Fibroblast of pulmonary artery (primary cell): ENCODE measurements at regions not wholly inside any gene's neighbourhood (a gene's known extent, or its start where the extent isn't known, plus 50 kb on each side); places are given as distances from the start of the nearest gene placed in this dataset.

Experiments used
- DNase-seq: peaks from one replicate; pipeline ENCODE4 v3.0.0-alpha.2; 2010; ENCODE audit warnings: low read depth
- H3K4me3 ChIP-seq: replicated peaks from 2 replicates; pipeline ENCODE4 v1.5.1; 2011; ENCODE audit warnings: low read depth, mild to moderate bottlenecking, control low read depth, low read length, moderate library complexity
- CTCF ChIP-seq: IDR thresholded peaks from 2 replicates; pipeline ENCODE4 v1.5.1; 2011; ENCODE audit warnings: mild to moderate bottlenecking, control low read depth, low read length, inconsistent platforms; ENCODE audit errors: missing control alignments

GRCh38 chr4:153970169-153970568, 181.3 kb upstream of the SFRP2 start:
- TF ChIP-seq CTCF = no peak
- no peak overlapping the region for H3K4me3 ChIP-seq
- DNase-seq = no peak

DNA sequence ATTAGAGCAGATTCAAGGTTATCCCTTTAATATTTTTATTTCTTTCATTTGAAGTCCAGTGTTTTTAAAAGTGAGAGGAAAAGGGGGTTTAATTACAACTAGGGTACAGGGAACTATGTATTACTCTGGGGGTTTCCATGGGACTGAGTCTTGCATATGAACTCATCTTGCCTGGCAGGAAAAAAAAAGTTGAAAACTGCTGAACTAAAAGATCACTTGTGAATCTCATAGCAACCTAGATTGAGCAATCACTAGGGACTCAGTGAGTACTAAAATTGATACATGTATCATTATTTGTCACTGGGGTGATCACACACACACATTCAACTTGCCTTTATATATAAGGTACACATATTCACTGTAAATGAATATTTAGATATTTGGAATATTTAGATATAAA, 180.7 kb upstream of the SFRP2 start:
- DNase-seq = no peak
- TF ChIP-seq CTCF = no peak
- H3K4me3 ChIP-seq = no peak overlapping the region

DNA sequence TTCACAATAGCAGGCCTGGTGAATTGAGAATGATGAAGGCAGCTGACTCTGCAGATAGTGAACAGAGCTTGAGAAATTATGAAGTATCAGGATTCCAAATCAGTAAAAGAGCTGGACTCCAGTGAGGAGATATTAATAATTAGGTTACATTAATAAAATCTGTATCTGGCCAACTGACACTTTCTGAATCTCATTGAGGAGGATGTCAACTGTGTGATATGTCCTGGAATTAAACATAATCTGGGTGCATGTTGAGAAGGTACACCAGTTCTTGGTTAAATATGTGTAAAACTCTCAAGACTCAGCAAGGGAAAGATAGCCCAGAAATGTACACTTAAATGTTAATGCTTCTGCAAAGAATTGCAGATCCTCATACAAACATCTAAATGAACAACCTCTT, 177.8 kb upstream of the SFRP2 start:
- DNase-seq = no peak
- no peak for TF ChIP-seq CTCF
- H3K4me3 ChIP-seq = no peak overlapping the region

- no peak for TF ChIP-seq CTCF
- no peak for DNase-seq
Measured at GRCh38 chr4:153963216-153963615, 174.3 kb upstream of the SFRP2 start.

DNA sequence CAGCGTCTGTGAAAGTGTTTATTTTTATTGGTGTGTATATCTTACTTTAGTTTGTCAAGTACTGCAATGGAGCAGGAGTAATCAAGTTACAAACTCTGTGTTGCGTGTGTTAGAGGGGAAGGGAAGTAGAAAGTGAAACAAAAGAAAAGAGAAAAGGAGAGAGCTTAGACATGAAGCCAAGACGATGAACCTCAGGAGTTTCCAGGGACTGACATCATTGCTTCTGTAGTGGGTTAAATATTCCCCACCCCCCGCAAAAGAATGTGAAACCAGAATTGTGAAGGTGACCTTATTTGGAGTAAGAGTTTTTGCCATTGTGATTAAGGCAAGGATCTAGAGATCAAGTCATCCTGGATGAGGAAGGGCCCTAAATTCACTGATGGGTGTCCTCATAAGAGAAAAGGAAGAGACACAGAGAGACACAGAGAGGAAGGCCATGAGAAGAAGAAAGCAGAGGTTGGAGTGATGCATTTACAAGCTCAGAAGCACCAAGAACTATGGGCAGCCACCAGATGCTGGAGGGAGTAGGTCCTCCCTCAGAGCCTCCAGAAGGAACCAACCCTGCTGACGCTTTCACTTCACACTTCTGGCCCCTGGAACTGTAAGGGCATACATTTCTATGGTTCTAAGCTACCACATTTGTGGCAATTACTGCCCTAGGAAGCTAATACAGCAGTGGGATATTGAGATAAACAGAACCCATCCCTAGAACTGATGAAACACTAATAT, 173.6 kb upstream of the SFRP2 start:
- H3K4me3 ChIP-seq = no peak overlapping the region
- no peak for DNase-seq
- TF ChIP-seq CTCF = no peak

More at GRCh38 chr4:153963216-153963615, 174.3 kb upstream of the SFRP2 start:
- no peak overlapping the region for H3K4me3 ChIP-seq

- H3K4me3 ChIP-seq = no peak overlapping the region
- TF ChIP-seq CTCF = no peak
Measured at GRCh38 chr4:153955327-153955726, 166.4 kb upstream of the SFRP2 start.

GRCh38 chr4:153954654-153955053, 165.8 kb upstream of the SFRP2 start:
- TF ChIP-seq CTCF = no peak
- DNase-seq = no peak
- no peak overlapping the region for H3K4me3 ChIP-seq

More at GRCh38 chr4:153955327-153955726, 166.4 kb upstream of the SFRP2 start:
- DNase-seq = no peak
